ENCODE measurements at regions not wholly inside any gene's neighbourhood (a gene's known extent, or its start where the extent isn't known, plus 50 kb on each side); places are given as distances from the start of the nearest gene placed in this dataset.

DNA sequence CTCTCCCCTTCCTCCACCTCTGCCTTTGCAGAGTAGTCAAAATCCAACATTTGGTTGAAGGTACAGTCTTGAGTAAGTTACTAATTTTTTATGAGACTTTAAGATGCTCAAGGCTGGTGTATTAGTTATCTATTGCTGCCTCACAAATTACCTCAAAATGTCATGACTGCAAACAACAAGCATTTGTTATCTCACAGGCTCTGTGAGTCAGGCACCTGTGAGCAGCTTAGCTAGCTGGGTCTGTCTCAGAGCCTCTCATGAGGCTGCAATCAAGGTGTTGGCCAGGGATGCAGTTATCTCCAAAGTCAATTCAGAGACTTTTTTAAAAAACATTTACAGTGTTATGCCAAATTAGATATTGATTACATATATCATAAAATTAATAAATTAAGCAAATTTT lies 371.3 kb upstream of the RGMB start:
- TF ChIP-seq, protein P1, sequence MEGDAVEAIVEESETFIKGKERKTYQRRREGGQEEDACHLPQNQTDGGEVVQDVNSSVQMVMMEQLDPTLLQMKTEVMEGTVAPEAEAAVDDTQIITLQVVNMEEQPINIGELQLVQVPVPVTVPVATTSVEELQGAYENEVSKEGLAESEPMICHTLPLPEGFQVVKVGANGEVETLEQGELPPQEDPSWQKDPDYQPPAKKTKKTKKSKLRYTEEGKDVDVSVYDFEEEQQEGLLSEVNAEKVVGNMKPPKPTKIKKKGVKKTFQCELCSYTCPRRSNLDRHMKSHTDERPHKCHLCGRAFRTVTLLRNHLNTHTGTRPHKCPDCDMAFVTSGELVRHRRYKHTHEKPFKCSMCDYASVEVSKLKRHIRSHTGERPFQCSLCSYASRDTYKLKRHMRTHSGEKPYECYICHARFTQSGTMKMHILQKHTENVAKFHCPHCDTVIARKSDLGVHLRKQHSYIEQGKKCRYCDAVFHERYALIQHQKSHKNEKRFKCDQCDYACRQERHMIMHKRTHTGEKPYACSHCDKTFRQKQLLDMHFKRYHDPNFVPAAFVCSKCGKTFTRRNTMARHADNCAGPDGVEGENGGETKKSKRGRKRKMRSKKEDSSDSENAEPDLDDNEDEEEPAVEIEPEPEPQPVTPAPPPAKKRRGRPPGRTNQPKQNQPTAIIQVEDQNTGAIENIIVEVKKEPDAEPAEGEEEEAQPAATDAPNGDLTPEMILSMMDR (IDR thresholded peaks at IDR 0.05): no peak
- ATAC-seq (no peak), DNase-seq (no peak)
- Histone ChIP-seq H3K4me3 (no peak overlapping the region), H3K36me3 (ENCODE audit: low read depth) (no peaks in the 10 kb centered on the region), H3K4me1 (ENCODE audit: low read depth) (no peaks in the 10 kb centered on the region), H3K9me3 (no peaks in the 10 kb centered on the region)
- intact Hi-C loops (cut with DNase I, micrococcal nuclease): no loop called here

DNA sequence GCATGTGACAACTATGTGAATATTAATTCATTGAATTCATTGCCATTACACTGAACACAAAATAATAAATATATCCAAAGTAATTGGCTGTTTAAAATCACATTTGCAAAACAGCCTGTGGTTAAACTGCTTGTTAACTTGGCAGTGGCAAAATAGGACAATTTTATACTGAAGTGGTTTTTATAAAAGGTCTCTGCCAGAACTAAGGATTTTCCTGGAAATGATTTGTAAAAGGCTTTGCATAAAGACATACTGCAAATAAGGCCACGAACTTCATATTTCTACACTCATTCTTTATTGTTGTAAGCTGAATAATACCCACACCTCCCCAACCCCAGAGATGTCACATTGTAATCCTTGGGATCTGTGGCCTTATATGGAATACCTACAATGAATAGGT lies 370.3 kb upstream of the RGMB start:
- no peaks in the 10 kb centered on the region for H3K36me3 ChIP-seq (ENCODE audit: low read depth)
- H3K9me3 ChIP-seq: no peaks in the 10 kb centered on the region
- H3K4me3 ChIP-seq: no peak overlapping the region
- intact Hi-C loops (cut with DNase I, micrococcal nuclease): no loop called here
- no peaks in the 10 kb centered on the region for H3K4me1 ChIP-seq (ENCODE audit: low read depth)
- TF ChIP-seq, protein P1 (IDR thresholded peaks at IDR 0.05): no peak
- ATAC-seq (no peak), DNase-seq (no peak)

DNA sequence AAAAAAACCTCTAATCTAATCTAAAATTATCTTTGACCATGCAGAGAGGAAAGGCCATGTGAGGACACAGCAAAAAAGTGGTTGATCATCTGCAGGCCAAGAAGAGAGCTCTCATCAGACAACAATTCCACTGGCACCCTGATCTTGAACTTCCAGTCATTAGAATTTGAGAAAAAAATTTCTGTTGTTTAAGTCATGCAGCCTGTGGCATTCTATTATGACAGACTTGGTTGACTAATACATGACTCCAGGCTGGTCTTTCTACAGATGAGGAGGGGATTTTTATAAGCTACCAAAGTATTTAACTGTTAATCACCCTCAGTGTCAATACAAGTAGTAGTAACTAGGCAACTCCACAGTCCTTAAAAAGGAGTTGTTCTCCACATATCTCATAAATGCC lies 358.5 kb upstream of the RGMB start:
- ATAC-seq (no peak), DNase-seq (no peak)
- TF ChIP-seq, protein P1 (IDR thresholded peaks at IDR 0.05): no peak
- Histone ChIP-seq H3K9me3 (no peaks in the 10 kb centered on the region), H3K4me1 (ENCODE audit: low read depth) (no peaks in the 10 kb centered on the region), H3K36me3 (ENCODE audit: low read depth) (no peaks in the 10 kb centered on the region), H3K4me3 (no peak overlapping the region)
- intact Hi-C loops (cut with DNase I, micrococcal nuclease): no loop called here

DNA sequence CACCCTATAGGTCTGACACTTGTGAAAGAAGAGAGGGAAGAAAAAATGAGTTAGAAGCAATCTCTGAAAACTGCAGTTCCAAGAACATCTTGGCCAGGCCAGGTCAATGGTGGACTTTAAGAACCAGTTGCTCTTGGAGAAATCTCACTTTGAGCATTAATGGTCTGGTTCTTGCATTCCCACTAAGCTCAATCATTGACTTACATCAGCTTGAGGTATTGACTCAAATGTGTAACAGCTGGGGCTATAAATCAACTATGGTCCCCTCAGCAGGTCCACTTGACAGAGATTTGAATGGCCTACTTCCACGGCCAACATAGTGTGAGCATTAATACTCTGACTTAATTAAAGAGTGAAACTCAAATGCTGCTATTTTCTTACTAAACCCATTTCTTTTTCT lies 357.8 kb upstream of the RGMB start:
- ATAC-seq: no peak
- intact Hi-C loops (cut with DNase I, micrococcal nuclease): no loop called here

DNA sequence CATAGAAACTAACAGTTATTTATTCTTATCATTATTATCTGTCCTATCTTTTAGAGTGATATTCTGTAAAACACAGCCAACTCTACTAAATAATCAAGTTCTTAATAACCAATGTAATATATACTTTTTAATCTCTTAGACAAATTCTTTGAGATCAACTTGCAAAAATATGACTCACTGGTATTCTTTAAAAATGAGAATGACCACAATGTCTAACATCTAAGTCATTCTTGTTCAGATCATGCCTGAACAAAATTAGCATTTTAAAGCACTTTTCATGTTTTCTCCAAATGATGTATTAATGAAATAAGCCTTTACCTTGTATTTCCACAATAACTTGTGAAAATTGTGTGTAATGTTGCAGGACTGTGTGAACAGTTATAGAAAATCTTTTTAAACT lies 356.9 kb upstream of the RGMB start:
- TF ChIP-seq, protein P1 (IDR thresholded peaks at IDR 0.05): no peak
- ATAC-seq: no peak
- no peaks in the 10 kb centered on the region for H3K9me3 ChIP-seq
- H3K36me3 ChIP-seq (ENCODE audit: low read depth): no peaks in the 10 kb centered on the region
- intact Hi-C loops (cut with DNase I, micrococcal nuclease): no loop called here
- no peak for DNase-seq
- no peaks in the 10 kb centered on the region for H3K4me1 ChIP-seq (ENCODE audit: low read depth)
- no peak overlapping the region for H3K4me3 ChIP-seq

More for the DNA sequence above, 357.8 kb upstream of the RGMB start:
- no peaks in the 10 kb centered on the region for H3K4me1 ChIP-seq (ENCODE audit: low read depth)
- no peaks in the 10 kb centered on the region for H3K36me3 ChIP-seq (ENCODE audit: low read depth)
- TF ChIP-seq, protein P1 (IDR thresholded peaks at IDR 0.05): no peak
- no peaks in the 10 kb centered on the region for H3K9me3 ChIP-seq
- no peak for DNase-seq
- no peak overlapping the region for H3K4me3 ChIP-seq

DNA sequence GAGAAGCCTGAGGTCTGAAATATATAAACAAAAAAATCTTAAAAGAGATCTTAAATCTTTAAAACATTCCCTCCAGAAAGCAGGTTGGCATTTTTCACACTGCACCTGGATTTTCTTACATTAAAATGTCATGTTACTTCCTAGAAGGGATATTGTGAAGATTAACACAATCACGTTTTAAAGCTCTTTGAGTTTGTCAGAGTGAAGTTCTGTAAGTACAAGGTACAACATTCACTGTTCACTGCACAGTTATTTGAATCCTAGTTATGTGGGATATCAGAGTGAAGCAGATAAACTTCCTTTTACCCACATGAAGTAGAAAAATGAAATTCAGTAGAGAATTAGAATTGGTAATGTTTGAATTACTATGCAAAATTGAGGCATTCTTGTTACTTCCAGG lies 353.6 kb upstream of the RGMB start:
- TF ChIP-seq, protein P1 (IDR thresholded peaks at IDR 0.05): no peak
- Histone ChIP-seq H3K4me1 (ENCODE audit: low read depth) (no peaks in the 10 kb centered on the region), H3K4me3 (no peak overlapping the region), H3K9me3 (no peaks in the 10 kb centered on the region), H3K36me3 (ENCODE audit: low read depth) (no peaks in the 10 kb centered on the region)
- intact Hi-C loops (cut with DNase I, micrococcal nuclease): no loop called here
- ATAC-seq (no peak), DNase-seq (no peak)
